H9 (cell line): ENCODE measurements at regions not wholly inside any gene's neighbourhood (a gene's known extent, or its start where the extent isn't known, plus 50 kb on each side); places are given as distances from the start of the nearest gene placed in this dataset.
A peak's percentile ranks its signal among the peaks of the same experiment; 100 is the strongest.

Experiments
- DNase-seq: peaks from one replicate; pipeline ENCODE4 v3.0.0-alpha.2; 2017
- H2AFZ ChIP-seq: one replicate; pipeline ENCODE4 v1.6.1; 2013; ENCODE audit warnings: mild to moderate bottlenecking, low read length, control low read depth, moderate library complexity
- H2AK5ac ChIP-seq: 2 replicates; pipeline ENCODE4 v1.6.1; 2013; ENCODE audit warnings: low read length, control low read depth, mixed read lengths; ENCODE audit not compliant: insufficient read length
- H2BK120ac ChIP-seq: one replicate; pipeline ENCODE4 v1.6.1; 2013; ENCODE audit warnings: low read depth, mild to moderate bottlenecking, low read length, control low read depth, inconsistent platforms; ENCODE audit not compliant: poor library complexity, severe bottlenecking
- H2BK12ac ChIP-seq: 2 replicates; pipeline ENCODE4 v1.6.1; 2013; ENCODE audit warnings: low read length, control low read depth, mixed read lengths, low read depth; ENCODE audit not compliant: insufficient read length
- H2BK15ac ChIP-seq: 2 replicates; pipeline ENCODE4 v1.6.1; 2013; ENCODE audit warnings: low read depth, low read length, control low read depth
- H2BK20ac ChIP-seq: one replicate; pipeline ENCODE4 v1.6.1; 2013; ENCODE audit warnings: low read depth, mild to moderate bottlenecking, low read length, control low read depth, inconsistent platforms; ENCODE audit not compliant: poor library complexity, severe bottlenecking
- H2BK5ac ChIP-seq: 2 replicates; pipeline ENCODE4 v1.6.1; 2013; ENCODE audit warnings: low read length, control low read depth, mixed read lengths; ENCODE audit not compliant: insufficient read length
- H3K14ac ChIP-seq: 2 replicates; pipeline ENCODE4 v1.6.1; 2013; ENCODE audit warnings: low read length, control low read depth; ENCODE audit not compliant: insufficient read depth
- H3K18ac ChIP-seq: 2 replicates; pipeline ENCODE4 v1.6.1; 2013; ENCODE audit warnings: low read depth, mild to moderate bottlenecking, mixed read lengths, low read length, control low read depth; ENCODE audit not compliant: insufficient read length
- H3K23ac ChIP-seq: 2 replicates; pipeline ENCODE4 v1.6.1; 2013; ENCODE audit warnings: low read length, control low read depth, mixed read lengths, low read depth; ENCODE audit not compliant: insufficient read length
- H3K23me2 ChIP-seq: 2 replicates; pipeline ENCODE4 v1.6.1; 2013; ENCODE audit warnings: low read depth, mild to moderate bottlenecking, mixed read lengths, low read length, control low read depth; ENCODE audit not compliant: insufficient read length, poor library complexity, severe bottlenecking
- H3K27ac ChIP-seq: 2 replicates; pipeline ENCODE4 v1.5.1; 2013; ENCODE audit warnings: low read length, control low read depth, mixed read lengths, low read depth; ENCODE audit not compliant: insufficient read length
- H3K27me3 ChIP-seq: 2 replicates; pipeline ENCODE4 v1.6.1; 2013; ENCODE audit warnings: low read length, control low read depth, inconsistent platforms; ENCODE audit not compliant: insufficient read depth
- H3K4ac ChIP-seq: 2 replicates; pipeline ENCODE4 v1.6.1; 2013; ENCODE audit warnings: low read depth, mild to moderate bottlenecking, control low read depth, inconsistent platforms, low read length, moderate library complexity
- H3K4me1 ChIP-seq: 2 replicates; pipeline ENCODE4 v1.6.1; 2013; ENCODE audit warnings: low read length, control low read depth, inconsistent platforms; ENCODE audit not compliant: insufficient read depth
- H3K4me2 ChIP-seq: 2 replicates; pipeline ENCODE4 v1.6.1; 2013; ENCODE audit warnings: low read length, control low read depth, mixed read lengths; ENCODE audit not compliant: insufficient read length, insufficient read depth
- H3K56ac ChIP-seq: 2 replicates; pipeline ENCODE4 v1.6.1; 2013; ENCODE audit warnings: low read depth, mild to moderate bottlenecking, mixed read lengths, low read length, control low read depth; ENCODE audit not compliant: insufficient read length
- H3K79me1 ChIP-seq: 2 replicates; pipeline ENCODE4 v1.6.1; 2013; ENCODE audit warnings: low read depth, mild to moderate bottlenecking, moderate library complexity, low read length, control low read depth, inconsistent platforms; ENCODE audit not compliant: insufficient read depth, poor library complexity, severe bottlenecking
- H3K79me2 ChIP-seq: 2 replicates; pipeline ENCODE4 v1.6.1; 2013; ENCODE audit warnings: low read length, control low read depth, inconsistent platforms; ENCODE audit not compliant: insufficient read depth
- H3K9ac ChIP-seq: 2 replicates; pipeline ENCODE4 v1.6.1; 2013; ENCODE audit warnings: low read length, control low read depth, mixed read lengths; ENCODE audit not compliant: insufficient read length; ENCODE audit errors: extremely low read depth
- H3K9me3 ChIP-seq: one replicate; pipeline ENCODE4 v1.6.1; 2013; ENCODE audit warnings: low read depth, low read length, inconsistent platforms; ENCODE audit not compliant: control insufficient read depth
- H3T11ph ChIP-seq: one replicate; pipeline ENCODE4 v1.6.1; 2013; ENCODE audit warnings: mild to moderate bottlenecking, low read length, control low read depth, inconsistent platforms
- H4K20me1 ChIP-seq: one replicate; pipeline ENCODE4 v1.6.1; 2013; ENCODE audit not compliant: control insufficient read depth, insufficient read length, insufficient read depth
- H4K5ac ChIP-seq: 2 replicates; pipeline ENCODE4 v1.6.1; 2013; ENCODE audit warnings: low read depth, mild to moderate bottlenecking, mixed read lengths, low read length, control low read depth; ENCODE audit not compliant: insufficient read length
- H4K8ac ChIP-seq: replicated peaks from 2 replicates; pipeline ENCODE4 v1.6.1; 2013; ENCODE audit warnings: low read length, control low read depth, mixed read lengths, low read depth; ENCODE audit not compliant: insufficient read length
- H4K91ac ChIP-seq: 2 replicates; pipeline ENCODE4 v1.6.1; 2013; ENCODE audit warnings: low read depth, mild to moderate bottlenecking, moderate library complexity, mixed read lengths, low read length, control low read depth; ENCODE audit not compliant: insufficient read length
- H3K27ac Mint-ChIP-seq, 3 experiments: 2 replicates in 2 of 3; 3 replicates in 1 of 3; pipeline ENCODE4 v1.8.0; 2020 to 2021; ENCODE audit warnings: mixed read lengths in 3 of 3, mild to moderate bottlenecking in 1 of 3, moderate library complexity in 1 of 3
- H3K27me3 Mint-ChIP-seq: 2 replicates; pipeline ENCODE4 v1.8.0; 2021; ENCODE audit warnings: low read depth, mild to moderate bottlenecking, moderate library complexity, mixed read lengths
- H3K36me3 Mint-ChIP-seq, 3 experiments: 2 replicates in 2 of 3; 3 replicates in 1 of 3; pipeline ENCODE4 v1.8.0; 2020 to 2021; ENCODE audit warnings: low read depth in 3 of 3, mixed read lengths in 3 of 3; ENCODE audit not compliant: insufficient read depth in 1 of 3
- H3K4me1 Mint-ChIP-seq, 2 experiments: 2 replicates each; pipeline ENCODE4 v1.8.0; 2020; ENCODE audit warnings: mixed read lengths in 2 of 2
- H3K4me3 Mint-ChIP-seq, 2 experiments: 2 replicates in 1 of 2; 3 replicates in 1 of 2; pipeline ENCODE4 v1.8.0; 2020 to 2021; ENCODE audit warnings: mild to moderate bottlenecking in 2 of 2, mixed read lengths in 2 of 2, moderate library complexity in 1 of 2
- H3K9me3 Mint-ChIP-seq, 2 experiments: 2 replicates in 1 of 2; 3 replicates in 1 of 2; pipeline ENCODE4 v1.8.0; 2020; ENCODE audit warnings: mild to moderate bottlenecking in 2 of 2, mixed read lengths in 2 of 2, moderate library complexity in 1 of 2
- CTCF ChIP-seq: fragments of 200-600 bp; sonication (generic); conservative IDR thresholded peaks from 3 replicates; pipeline ENCODE4 v1.8.0; 2021; ENCODE audit warnings: antibody characterized with exemption, mild to moderate bottlenecking
- WGBS: extraction: QIAGEN DNeasy Blood & Tissue Kit; methylation state at CpG from one replicate; pipeline ENCODE4 v1.1.7; 2013; ENCODE audit warnings: missing lambda C conversion rate, low lambda C conversion rate, mixed read lengths; ENCODE audit not compliant: insufficient read length; ENCODE audit errors: extremely low coverage; 5-methylcytosine and 5-hydroxymethylcytosine counted together

- Histone ChIP-seq H3T11ph (no peak overlapping the region), H3K79me2 (no peaks in the 10 kb centered on the region), H3K4ac (no peak overlapping the region), H3K56ac (no peak overlapping the region), H3K23ac (no peak overlapping the region), H4K8ac (no peak overlapping the region), H4K20me1 (no peaks in the 10 kb centered on the region), H3K4me2 (no peak overlapping the region), H3K9me3 (no peaks in the 10 kb centered on the region), H2AK5ac (no peak overlapping the region), H3K23me2 (no peaks in the 10 kb centered on the region), H4K5ac (no peak overlapping the region), H2AFZ (no peak overlapping the region), H2BK120ac (no peak overlapping the region), H2BK15ac (no peak overlapping the region), H3K79me1 (no peaks in the 10 kb centered on the region), H3K27ac (no peak overlapping the region), H2BK20ac (no peak overlapping the region), H2BK12ac (no peak overlapping the region), H3K4me1 (peaks cover 11% of the 10 kb centered on the region; the same call in 1 of the 2 replicates), H3K9ac (no peak overlapping the region), H3K27me3 (no peaks in the 10 kb centered on the region), H4K91ac (no peak overlapping the region), H2BK5ac (no peak overlapping the region), H3K18ac (no peak overlapping the region), H3K14ac (no peak overlapping the region)
- no peak for TF ChIP-seq CTCF
- Mint-ChIP-seq H3K36me3 (no peaks in the 10 kb centered on the region), H3K27ac (peak overlapping the region; percentile 41 to 95 (median 82); a peak in 6 of 7 replicates), H3K27me3 (no peaks in the 10 kb centered on the region), H3K9me3 (no peaks in the 10 kb centered on the region), H3K4me3 (no peak overlapping the region), H3K4me1 (peaks cover 23 to 24% of the 10 kb centered on the region in 2 experiments)
- DNase-seq = no peak
- no CpG with 5 or more reads among the region's 2 CpGs for WGBS
Observed at GRCh38 chr5:88948746-88949600, 66.0 kb upstream of the MEF2C start.
